NCI-H510A treated with DMSO at 0.1 percent for 48 hours (cell line): ENCODE measurements at regions not wholly inside any gene's neighbourhood (a gene's known extent, or its start where the extent isn't known, plus 50 kb on each side); places are given as distances from the start of the nearest gene placed in this dataset.
"Not testable (repeated sequence)": the region's sequence is repeated elsewhere in the genome, so short reads cannot be mapped to it uniquely, and the experiment has no call there.

Source experiments
- DNase-seq: peaks from one replicate; lab custom pipeline; 2025; lab: John Stamatoyannopoulos, UW

DNA sequence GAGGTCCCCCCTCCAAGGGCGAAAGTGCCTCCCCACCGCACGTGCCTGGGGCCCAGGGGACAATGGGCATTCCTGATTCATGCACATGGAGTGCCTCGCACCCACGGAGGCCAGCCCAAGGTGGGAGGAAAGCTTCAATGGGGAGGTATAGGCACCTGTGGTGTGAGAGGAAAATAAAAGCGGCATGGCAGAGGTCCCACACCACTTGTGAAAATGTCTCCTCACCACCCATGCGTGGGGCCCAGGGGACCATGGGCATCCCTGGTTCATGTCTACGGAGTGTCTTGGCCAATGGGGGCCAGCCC, 384.7 kb downstream of the ALG10 start:
- no peak for DNase-seq

- DNase-seq, result no peak
Observed at GRCh38 chr12:34407813-34408212, 385.5 kb downstream of the ALG10 start.

DNA sequence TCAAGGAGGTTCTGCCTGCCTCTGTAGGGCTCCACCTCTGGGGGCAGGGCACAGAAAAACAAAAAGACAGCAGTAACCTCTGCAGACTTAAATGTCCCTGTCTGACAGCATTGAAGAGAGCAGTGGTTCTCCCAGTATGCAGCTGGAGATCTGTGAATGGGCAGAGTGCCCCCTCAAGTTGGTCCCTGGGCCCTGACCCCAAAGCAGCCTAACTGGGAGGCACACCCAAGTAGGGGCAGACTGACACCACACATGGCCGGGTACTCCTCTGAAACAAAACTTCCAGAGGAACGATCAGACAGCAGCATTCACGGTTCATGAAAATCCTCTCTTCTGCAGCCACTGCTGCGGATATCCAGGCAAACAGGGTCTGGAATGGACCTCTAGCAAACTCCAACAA, 409.2 kb downstream of the ALG10 start:
- not testable (repeated sequence) for DNase-seq
